ENCODE measurements at regions not wholly inside any gene's neighbourhood (a gene's known extent, or its start where the extent isn't known, plus 50 kb on each side); places are given as distances from the start of the nearest gene placed in this dataset.

DNA sequence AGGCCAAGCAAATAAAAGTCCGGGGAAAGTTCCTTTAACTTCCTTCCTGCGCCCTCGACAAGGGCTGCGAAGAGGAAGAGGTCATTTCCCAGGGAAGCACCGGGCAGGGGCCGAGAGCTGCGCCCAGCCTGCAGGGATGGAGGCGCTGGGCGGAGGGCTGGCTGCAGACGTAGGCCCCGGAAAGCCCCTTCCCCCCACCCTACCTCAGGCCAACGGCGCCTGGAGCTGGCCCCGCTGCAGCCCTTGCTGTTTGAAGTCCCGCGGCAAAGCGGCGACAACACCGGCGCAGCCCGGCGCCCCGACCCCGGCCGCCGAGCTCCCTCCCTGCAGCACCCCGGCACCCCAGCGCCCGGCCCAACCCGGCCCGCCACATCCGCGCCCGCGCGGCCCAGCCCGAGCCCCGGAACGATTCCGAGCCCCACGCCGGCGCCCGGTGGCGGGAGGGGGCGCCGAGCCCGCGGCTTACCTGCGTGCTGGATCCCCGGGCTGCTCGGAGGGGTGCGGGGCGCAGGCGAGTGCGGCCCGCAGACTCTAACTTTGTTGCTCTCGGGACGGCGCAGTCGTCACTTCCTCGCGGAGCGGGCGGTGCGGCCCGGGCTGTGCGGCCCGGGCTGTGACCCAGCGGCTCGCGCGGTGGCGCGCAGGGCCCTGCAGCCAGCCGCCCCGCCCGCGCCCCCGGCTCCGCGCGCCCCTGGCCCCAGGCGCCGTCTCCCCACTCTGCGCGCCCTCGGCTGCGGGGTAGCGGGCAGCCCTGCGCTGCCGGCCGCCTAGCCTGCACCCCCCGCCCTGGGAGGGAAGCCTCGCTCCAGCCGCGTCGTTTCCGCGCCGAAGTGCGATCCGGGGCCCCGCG is 64.8 kb upstream of the PTGR2 start:
- Mint-ChIP-seq H3K4me1 (peaks cover 60% of the 10 kb centered on the region), H3K36me3 (ENCODE audit: low read depth) (no peaks in the 10 kb centered on the region), H3K4me3 (peak overlapping the region; percentile 92), H3K27ac (peak overlapping the region; percentile 95), H3K27me3 (no peaks in the 10 kb centered on the region)
- DNase-seq: peak; percentile 35 to 61 (median 54)
- H3K9me3 ChIP-seq (ENCODE audit: control insufficient read depth, low read length, poor library complexity, severe bottlenecking): no peaks in the 10 kb centered on the region
- peak; percentile 72 for ATAC-seq

DNA sequence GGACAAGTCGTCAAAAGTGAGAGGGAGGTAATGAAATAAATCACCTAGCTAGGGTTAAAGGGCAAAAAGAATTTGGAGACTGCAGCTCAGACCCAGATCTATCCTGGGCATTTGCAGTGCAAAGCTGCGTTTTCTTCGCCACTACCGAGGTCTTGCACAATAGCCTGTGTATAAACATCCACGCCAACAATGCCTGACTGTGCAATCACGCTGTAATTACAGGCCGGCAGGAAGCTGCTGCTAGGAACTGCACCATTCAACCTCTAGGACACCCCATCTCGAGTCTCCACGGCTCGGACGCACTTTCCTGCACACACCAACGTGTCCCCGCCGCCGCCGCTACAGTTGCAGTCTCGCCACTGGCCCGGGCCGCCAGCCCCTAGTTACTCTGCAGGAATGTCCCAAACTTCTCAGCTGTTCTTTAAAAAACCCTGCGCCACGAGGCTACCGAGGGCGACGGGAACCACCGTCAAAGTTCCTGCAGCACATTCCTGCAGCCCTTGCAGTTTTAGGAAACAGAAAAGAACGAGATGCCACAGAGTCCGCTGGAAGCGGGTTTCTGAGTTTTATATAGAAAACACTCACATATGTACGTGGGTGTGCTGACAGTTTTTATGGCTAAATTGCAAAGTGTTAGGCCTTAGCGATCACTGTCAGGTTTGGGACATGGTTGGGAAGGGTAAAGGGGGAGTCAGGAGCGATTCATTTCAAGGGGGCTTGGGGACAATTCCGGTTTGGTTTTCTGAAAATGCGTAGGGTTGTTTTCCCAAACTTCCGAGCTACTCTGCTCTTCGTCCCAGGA is 65.6 kb upstream of the PTGR2 start:
- Mint-ChIP-seq H3K36me3 (ENCODE audit: low read depth) (no peaks in the 10 kb centered on the region), H3K4me3 (peak overlapping the region; percentile 92), H3K27me3 (no peaks in the 10 kb centered on the region), H3K27ac (peak overlapping the region; percentile 95), H3K4me1 (peaks cover 60% of the 10 kb centered on the region)
- no peaks in the 10 kb centered on the region for H3K9me3 ChIP-seq (ENCODE audit: control insufficient read depth, low read length, poor library complexity, severe bottlenecking)
- DNase-seq (peak; percentile 42 to 48 (median 47)), ATAC-seq (peak; percentile 73)

GRCh38 chr14:73785336-73785833 is 66.2 kb upstream of the PTGR2 start:
- Mint-ChIP-seq H3K27me3 (no peaks in the 10 kb centered on the region), H3K27ac (peak overlapping the region; percentile 95), H3K4me3 (peak overlapping the region; percentile 92), H3K36me3 (ENCODE audit: low read depth) (no peaks in the 10 kb centered on the region), H3K4me1 (peaks cover 65% of the 10 kb centered on the region)
- DNase-seq: no peak
- ATAC-seq: no peak
- no peaks in the 10 kb centered on the region for H3K9me3 ChIP-seq (ENCODE audit: control insufficient read depth, low read length, poor library complexity, severe bottlenecking)

GRCh38 chr14:73784988-73785313 is 66.7 kb upstream of the PTGR2 start:
- Mint-ChIP-seq H3K4me1 (peaks cover 67% of the 10 kb centered on the region), H3K27ac (peak overlapping the region; percentile 95), H3K36me3 (ENCODE audit: low read depth) (no peaks in the 10 kb centered on the region), H3K4me3 (peak overlapping the region; percentile 92), H3K27me3 (no peaks in the 10 kb centered on the region)
- ATAC-seq (no peak), DNase-seq (no peak)
- no peaks in the 10 kb centered on the region for H3K9me3 ChIP-seq (ENCODE audit: control insufficient read depth, low read length, poor library complexity, severe bottlenecking)

GRCh38 chr14:73784181-73784987 is 67.2 kb upstream of the PTGR2 start:
- H3K27ac Mint-ChIP-seq: peak overlapping the region; percentile 95
- peaks cover 63% of the 10 kb centered on the region for H3K4me1 Mint-ChIP-seq
- DNase-seq (no peak), ATAC-seq (no peak)
- no peaks in the 10 kb centered on the region for H3K27me3 Mint-ChIP-seq
- peak overlapping the region; percentile 75 for H3K4me3 Mint-ChIP-seq
- no peaks in the 10 kb centered on the region for H3K9me3 ChIP-seq (ENCODE audit: control insufficient read depth, low read length, poor library complexity, severe bottlenecking)
- no peaks in the 10 kb centered on the region for H3K36me3 Mint-ChIP-seq (ENCODE audit: low read depth)

GRCh38 chr14:73783107-73783727 is 68.4 kb upstream of the PTGR2 start:
- H3K27me3 Mint-ChIP-seq: no peaks in the 10 kb centered on the region
- no peak for DNase-seq
- H3K27ac Mint-ChIP-seq: peak overlapping the region; percentile 95
- ATAC-seq: no peak
- H3K4me3 Mint-ChIP-seq: peak overlapping the region; percentile 73
- peaks cover 58% of the 10 kb centered on the region for H3K4me1 Mint-ChIP-seq
- H3K9me3 ChIP-seq (ENCODE audit: control insufficient read depth, low read length, poor library complexity, severe bottlenecking): no peaks in the 10 kb centered on the region
- H3K36me3 Mint-ChIP-seq (ENCODE audit: low read depth): no peaks in the 10 kb centered on the region

DNA sequence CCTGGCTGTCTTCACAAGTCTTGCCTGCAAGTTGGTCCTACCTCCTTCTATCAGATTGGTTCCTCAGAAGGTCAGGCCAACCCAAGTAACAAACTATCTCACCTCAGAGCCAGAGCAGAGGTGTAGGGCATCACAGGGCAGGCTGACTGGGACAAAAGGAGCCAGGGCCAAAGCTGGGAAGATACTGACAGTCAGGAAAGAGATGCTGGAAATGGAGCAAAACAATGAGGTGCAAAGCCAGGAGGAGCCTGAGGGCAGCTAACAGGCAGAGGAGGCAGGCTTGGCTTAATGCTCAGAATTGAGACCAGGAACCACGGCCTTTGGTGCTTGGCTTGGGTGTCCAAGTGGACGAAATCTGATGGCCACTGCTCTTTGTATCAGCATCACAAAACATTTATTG is 68.4 kb upstream of the PNMA1 start:
- no peak for ATAC-seq
- Mint-ChIP-seq H3K27me3 (no peaks in the 10 kb centered on the region), H3K27ac (peak overlapping the region; percentile 95)

DNA sequence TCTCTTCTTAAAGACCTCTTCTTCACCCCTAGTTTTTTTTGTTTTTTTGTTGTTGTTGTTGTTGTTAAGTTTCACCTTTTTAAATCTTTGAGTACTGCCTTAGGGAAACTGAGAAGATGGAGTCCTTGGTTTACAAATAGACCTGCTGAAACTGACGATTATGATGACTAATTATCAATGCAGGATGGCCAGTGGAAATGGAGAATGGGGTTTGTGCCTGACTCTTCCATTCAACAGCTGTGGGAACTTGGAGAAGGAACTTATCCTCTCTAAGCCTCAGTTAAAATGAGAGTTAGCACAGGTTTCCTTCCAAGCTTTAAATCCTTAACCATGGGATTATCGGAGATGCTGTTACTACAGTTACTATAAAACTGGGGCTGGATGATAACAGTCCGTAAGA is 66.7 kb upstream of the PNMA1 start:
- H3K36me3 Mint-ChIP-seq (ENCODE audit: low read depth): no peaks in the 10 kb centered on the region
- H3K27ac Mint-ChIP-seq: peak overlapping the region; percentile 6
- no peak for ATAC-seq
- no peaks in the 10 kb centered on the region for H3K9me3 ChIP-seq (ENCODE audit: control insufficient read depth, low read length, poor library complexity, severe bottlenecking)
- H3K27me3 Mint-ChIP-seq: no peaks in the 10 kb centered on the region
- DNase-seq: no peak
- peaks cover 54% of the 10 kb centered on the region for H3K4me1 Mint-ChIP-seq
- H3K4me3 Mint-ChIP-seq: no peak overlapping the region

More for the DNA sequence above, 68.4 kb upstream of the PNMA1 start:
- no peak for DNase-seq
- Mint-ChIP-seq H3K4me1 (peaks cover 55% of the 10 kb centered on the region), H3K36me3 (ENCODE audit: low read depth) (no peaks in the 10 kb centered on the region), H3K4me3 (peak overlapping the region; percentile 73)
- no peaks in the 10 kb centered on the region for H3K9me3 ChIP-seq (ENCODE audit: control insufficient read depth, low read length, poor library complexity, severe bottlenecking)

DNA sequence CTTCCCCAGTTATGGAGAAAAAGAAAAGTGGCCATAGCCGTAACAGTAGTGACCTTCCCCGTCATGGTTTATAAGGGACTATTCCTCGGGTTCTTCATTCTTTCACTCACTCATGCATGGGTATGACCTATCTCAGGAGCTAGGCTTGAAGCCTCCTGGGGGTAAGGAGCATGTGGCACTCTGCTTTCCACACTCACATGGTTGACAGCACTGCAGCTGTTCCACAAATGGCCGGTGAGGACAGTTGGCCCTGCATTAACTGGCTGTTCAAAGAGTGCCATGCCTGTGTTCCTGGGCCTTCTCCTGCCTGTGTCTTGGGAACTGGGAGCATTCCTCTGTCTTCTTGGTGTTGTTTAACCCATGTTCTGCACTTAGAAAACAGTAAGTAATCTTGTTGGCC is 66.2 kb upstream of the PNMA1 start:
- H3K9me3 ChIP-seq (ENCODE audit: control insufficient read depth, low read length, poor library complexity, severe bottlenecking): no peaks in the 10 kb centered on the region
- no peak for ATAC-seq
- no peaks in the 10 kb centered on the region for H3K27me3 Mint-ChIP-seq
- H3K4me1 Mint-ChIP-seq: peaks cover 51% of the 10 kb centered on the region
- H3K4me3 Mint-ChIP-seq: no peak overlapping the region
- H3K36me3 Mint-ChIP-seq (ENCODE audit: low read depth): no peaks in the 10 kb centered on the region
- no peak overlapping the region for H3K27ac Mint-ChIP-seq
- DNase-seq: no peak

DNA sequence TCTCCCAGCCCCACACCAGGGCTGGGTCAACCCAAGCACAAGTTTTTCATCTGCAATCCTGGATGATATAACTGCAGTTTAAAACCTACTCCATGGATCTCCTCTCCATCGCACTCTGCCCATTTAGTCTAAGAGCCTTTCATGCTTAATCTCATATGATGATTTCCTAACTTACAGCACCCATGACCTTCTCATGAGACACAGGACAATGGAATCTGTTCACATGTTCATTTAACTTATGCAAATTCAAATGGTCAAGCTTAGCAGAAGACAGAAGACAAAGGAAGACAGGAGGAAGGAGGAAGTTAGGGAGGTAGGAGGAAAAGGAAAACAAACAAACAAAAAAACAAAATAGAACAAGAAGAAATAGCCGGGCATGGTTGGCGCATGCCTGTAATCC is 64.6 kb upstream of the PNMA1 start:
- Mint-ChIP-seq H3K36me3 (ENCODE audit: low read depth) (no peaks in the 10 kb centered on the region), H3K4me1 (peaks cover 46% of the 10 kb centered on the region), H3K27me3 (no peaks in the 10 kb centered on the region), H3K4me3 (no peak overlapping the region), H3K27ac (no peak overlapping the region)
- no peak for DNase-seq
- no peaks in the 10 kb centered on the region for H3K9me3 ChIP-seq (ENCODE audit: control insufficient read depth, low read length, poor library complexity, severe bottlenecking)
- no peak for ATAC-seq

- H3K9me3 ChIP-seq (ENCODE audit: control insufficient read depth, low read length, poor library complexity, severe bottlenecking): no peaks in the 10 kb centered on the region
- Mint-ChIP-seq H3K36me3 (ENCODE audit: low read depth) (no peaks in the 10 kb centered on the region), H3K4me1 (peaks cover 43% of the 10 kb centered on the region), H3K27ac (peak overlapping the region; percentile 94), H3K27me3 (no peaks in the 10 kb centered on the region), H3K4me3 (no peak overlapping the region)
- DNase-seq (no peak), ATAC-seq (peak; percentile 61)
Measured at GRCh38 chr14:73777420-73777819, 63.2 kb upstream of the PNMA1 start.

DNA sequence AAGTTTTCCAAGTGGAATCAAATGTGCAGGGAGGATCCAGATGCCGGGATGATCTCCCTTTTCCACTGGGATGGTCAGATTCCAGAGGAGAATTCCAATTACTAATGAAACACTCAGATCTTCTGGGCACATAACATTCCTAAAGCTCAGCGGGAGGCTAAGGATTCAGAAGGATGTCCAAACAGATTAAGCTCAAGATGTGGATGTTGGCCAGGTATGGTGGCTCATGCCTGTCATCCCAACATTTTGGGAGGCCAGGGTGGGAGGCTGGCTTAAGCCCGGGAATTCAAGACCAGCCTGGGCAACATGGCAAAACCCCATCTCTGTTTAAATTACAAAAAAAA is 62.0 kb upstream of the PNMA1 start:
- ATAC-seq: no peak
- no peak overlapping the region for H3K4me3 Mint-ChIP-seq
- H3K9me3 ChIP-seq (ENCODE audit: control insufficient read depth, low read length, poor library complexity, severe bottlenecking): no peaks in the 10 kb centered on the region
- no peak for DNase-seq
- H3K36me3 Mint-ChIP-seq (ENCODE audit: low read depth): no peaks in the 10 kb centered on the region
- H3K27ac Mint-ChIP-seq: no peak overlapping the region
- peaks cover 54% of the 10 kb centered on the region for H3K4me1 Mint-ChIP-seq
- no peaks in the 10 kb centered on the region for H3K27me3 Mint-ChIP-seq
